ENCODE measurements at regions not wholly inside any gene's neighbourhood (a gene's known extent, or its start where the extent isn't known, plus 50 kb on each side); places are given as distances from the start of the nearest gene placed in this dataset.

- no peaks in the 10 kb centered on the region for H3K27me3 ChIP-seq (ENCODE audit: insufficient read depth, poor library complexity, severe bottlenecking)
- TF ChIP-seq REST (IDR thresholded peaks at IDR 0.05; ENCODE audit: insufficient replicate concordance, low read depth) (no peak), POLR2AphosphoS5 (IDR thresholded peaks at IDR 0.05; ENCODE audit: low read depth) (no peak), CTCF (IDR thresholded peaks at IDR 0.05; ENCODE audit: insufficient read depth, low read length) (no peak), GABPA (IDR thresholded peaks at IDR 0.05; ENCODE audit: low read depth) (no peak), SPI1 (IDR thresholded peaks at IDR 0.05; ENCODE audit: borderline replicate concordance, low read depth) (no peak)
- H3K4me3 ChIP-seq (replicated peaks; ENCODE audit: insufficient read depth, low read length): no peak overlapping the region
- H3K27ac ChIP-seq (replicated peaks): no peak overlapping the region
- no peak for DNase-seq (ENCODE audit: low read depth in 1 of 2, low spot score in 1 of 2)
These were observed 264.6 kb downstream of the SNX10 start for GRCh38 chr7:26556061-26556881.

GRCh38 chr7:26560526-26561256, 269.0 kb downstream of the SNX10 start:
- TF ChIP-seq CTCF (IDR thresholded peaks at IDR 0.05; ENCODE audit: insufficient read depth, low read length): no peak
- TF ChIP-seq GABPA (IDR thresholded peaks at IDR 0.05; ENCODE audit: low read depth): no peak
- TF ChIP-seq POLR2AphosphoS5 (IDR thresholded peaks at IDR 0.05; ENCODE audit: low read depth): no peak
- no peak for TF ChIP-seq SPI1 (IDR thresholded peaks at IDR 0.05; ENCODE audit: borderline replicate concordance, low read depth)
- TF ChIP-seq REST (IDR thresholded peaks at IDR 0.05; ENCODE audit: insufficient replicate concordance, low read depth): no peak
- no peaks in the 10 kb centered on the region for H3K27me3 ChIP-seq (ENCODE audit: insufficient read depth, poor library complexity, severe bottlenecking)
- DNase-seq (ENCODE audit: low read depth in 1 of 2, low spot score in 1 of 2): no peak
- H3K4me3 ChIP-seq (replicated peaks; ENCODE audit: insufficient read depth, low read length): no peak overlapping the region
- no peak overlapping the region for H3K27ac ChIP-seq (replicated peaks)

GRCh38 chr7:26562841-26563240, 271.2 kb downstream of the SNX10 start:
- no peak for TF ChIP-seq REST (IDR thresholded peaks at IDR 0.05; ENCODE audit: insufficient replicate concordance, low read depth)
- TF ChIP-seq CTCF (IDR thresholded peaks at IDR 0.05; ENCODE audit: insufficient read depth, low read length): no peak
- TF ChIP-seq SPI1 (IDR thresholded peaks at IDR 0.05; ENCODE audit: borderline replicate concordance, low read depth): no peak
- TF ChIP-seq POLR2AphosphoS5 (IDR thresholded peaks at IDR 0.05; ENCODE audit: low read depth): no peak
- TF ChIP-seq GABPA (IDR thresholded peaks at IDR 0.05; ENCODE audit: low read depth): no peak
- no peak for DNase-seq (ENCODE audit: low read depth in 1 of 2, low spot score in 1 of 2)
- no peak overlapping the region for H3K4me3 ChIP-seq (replicated peaks; ENCODE audit: insufficient read depth, low read length)
- no peaks in the 10 kb centered on the region for H3K27me3 ChIP-seq (ENCODE audit: insufficient read depth, poor library complexity, severe bottlenecking)
- H3K27ac ChIP-seq (replicated peaks): no peak overlapping the region

Data from HL-60 (cell line).